GM21723 (cell line): ENCODE measurements at regions not wholly inside any gene's neighbourhood (a gene's known extent, or its start where the extent isn't known, plus 50 kb on each side); places are given as distances from the start of the nearest gene placed in this dataset.
"Not testable (repeated sequence)": the region's sequence is repeated elsewhere in the genome, so short reads cannot be mapped to it uniquely, and the experiment has no call there.

ENCODE experiments used
- ATAC-seq: cut with Tn5 transposase; IDR thresholded peaks from one replicate; pipeline ENCODE4 v1.9.1; 2021; ENCODE audit warnings: mild to moderate bottlenecking, moderate library complexity; ENCODE audit not compliant: unreplicated experiment

DNA sequence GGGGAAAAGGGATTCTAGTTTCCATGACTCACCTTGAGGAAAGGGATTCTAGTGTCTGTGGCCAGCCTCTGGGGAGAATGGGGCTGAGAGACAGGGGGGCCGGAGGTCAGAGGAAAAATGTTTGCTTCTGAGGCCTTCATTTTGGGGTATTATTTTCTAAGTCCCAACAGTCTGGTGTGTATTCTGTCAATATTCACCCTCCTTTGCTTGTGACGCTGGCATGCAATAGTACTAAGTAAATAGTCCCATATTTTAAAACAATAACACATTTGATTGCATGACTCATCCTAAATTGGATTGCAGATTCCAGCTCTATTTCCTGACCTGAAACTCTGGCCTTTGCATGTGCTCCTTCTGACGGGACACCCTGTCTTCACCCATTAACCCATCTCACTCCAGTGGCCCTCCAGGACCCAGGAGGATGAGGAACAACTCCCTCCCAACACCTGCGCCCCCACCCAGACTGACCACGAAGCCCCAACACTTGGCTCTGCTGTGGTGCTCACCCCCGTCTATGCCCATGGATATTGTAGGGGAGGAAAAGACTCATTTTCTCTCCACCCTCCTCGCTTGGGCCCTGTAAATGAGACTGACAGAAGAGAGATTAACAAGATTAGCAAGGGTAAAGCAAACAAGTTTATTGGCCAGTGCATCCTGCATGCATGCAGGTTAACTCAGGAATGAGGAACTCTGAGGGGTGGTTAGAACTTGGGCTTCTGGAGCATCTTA is 495.6 kb upstream of the KLF6 start:
- ATAC-seq: no peak

DNA sequence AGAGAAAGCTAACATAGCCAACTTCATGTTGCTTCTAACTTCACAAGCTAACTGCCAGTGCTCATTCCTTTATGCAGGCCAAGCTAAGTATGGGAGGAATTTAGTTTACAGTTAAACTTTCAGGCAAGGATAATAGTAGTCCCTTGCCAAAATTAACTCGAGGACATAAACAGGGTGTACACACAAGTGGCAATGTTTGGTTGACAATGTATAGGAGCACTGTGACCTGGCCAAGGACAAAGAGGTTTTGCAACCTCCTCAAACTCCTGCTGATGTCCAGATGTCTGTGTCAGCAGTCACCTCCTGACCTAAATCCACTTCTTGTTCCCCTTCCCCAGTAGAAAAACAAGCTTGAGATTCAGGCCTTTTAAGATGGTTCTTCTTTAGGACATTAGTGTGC is 494.6 kb upstream of the KLF6 start:
- no peak for ATAC-seq

DNA sequence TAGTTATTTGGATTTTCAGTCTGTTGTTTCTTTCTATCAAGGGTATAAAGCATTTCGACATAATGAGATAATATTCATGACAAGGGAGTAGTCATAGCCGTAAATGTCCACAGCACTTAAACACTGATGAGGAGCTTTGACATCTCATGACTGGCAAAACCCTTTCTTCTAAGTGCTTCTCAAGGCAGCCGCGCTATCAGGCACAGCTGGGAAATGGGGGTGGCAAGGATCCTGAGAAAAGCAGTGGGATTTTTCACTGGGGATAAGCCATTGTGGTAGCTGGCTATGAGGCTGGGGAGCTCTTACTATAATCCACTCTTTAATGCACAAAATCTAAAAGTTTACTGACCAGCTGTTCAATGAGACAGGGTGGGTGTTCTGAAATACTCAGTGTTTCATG is 493.2 kb upstream of the KLF6 start:
- ATAC-seq: no peak

DNA sequence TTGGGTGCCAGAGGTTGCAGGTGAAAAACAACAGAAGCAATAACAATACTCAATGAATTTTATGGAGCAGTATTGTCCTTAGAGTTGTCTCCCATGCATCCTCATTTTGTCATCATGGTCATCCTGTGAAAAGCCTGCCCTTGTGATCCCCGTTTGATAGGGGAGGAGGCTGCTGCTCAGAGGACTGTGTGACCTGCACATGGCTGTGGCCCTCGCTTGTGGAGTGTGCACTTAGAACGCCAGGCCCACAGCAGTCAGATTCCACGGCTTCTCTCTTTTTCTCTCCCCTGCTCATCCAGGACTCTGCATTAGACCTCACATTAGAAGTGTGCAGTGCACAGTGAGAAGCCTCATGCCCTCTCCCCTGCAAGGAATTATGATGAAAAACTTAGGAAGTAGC is 491.1 kb upstream of the KLF6 start:
- no peak for ATAC-seq

DNA sequence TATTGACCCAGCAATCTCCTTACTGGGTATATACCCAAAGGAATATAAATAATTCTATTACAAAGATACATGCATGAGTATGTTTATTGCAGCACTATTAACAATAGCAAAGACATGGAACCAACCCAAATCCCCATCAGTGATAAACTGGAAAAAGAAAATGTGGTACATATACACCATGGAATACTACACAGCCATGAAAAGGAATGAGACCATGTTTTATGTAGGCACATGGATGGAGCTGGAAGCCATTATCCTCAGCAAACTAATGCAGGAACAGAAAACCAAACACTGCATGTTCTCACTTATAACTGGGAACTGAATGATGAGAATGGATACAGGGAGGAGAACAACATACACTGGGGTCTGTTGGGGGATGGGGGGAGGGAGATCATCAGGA is 489.7 kb upstream of the KLF6 start:
- ATAC-seq: not testable (repeated sequence)

DNA sequence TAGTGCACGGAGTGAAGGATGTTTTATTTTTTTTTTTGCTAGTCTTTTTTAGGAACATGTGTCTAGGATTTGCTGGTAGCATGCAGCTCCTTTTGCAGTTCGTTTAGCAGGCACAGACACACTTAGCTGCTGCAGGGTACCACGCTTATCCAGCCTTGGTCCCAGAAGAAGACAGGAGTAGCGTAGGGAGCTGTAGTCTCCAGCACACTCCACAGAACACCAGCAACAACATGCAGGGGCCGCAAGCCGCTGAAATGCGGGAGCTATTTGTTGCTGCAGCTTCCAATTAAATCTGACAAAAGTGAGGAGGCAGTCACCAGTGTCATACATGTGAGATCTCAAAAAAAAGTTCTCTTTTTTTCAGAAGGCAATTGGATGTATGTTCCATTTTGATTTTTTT is 486.2 kb upstream of the KLF6 start:
- ATAC-seq: no peak

DNA sequence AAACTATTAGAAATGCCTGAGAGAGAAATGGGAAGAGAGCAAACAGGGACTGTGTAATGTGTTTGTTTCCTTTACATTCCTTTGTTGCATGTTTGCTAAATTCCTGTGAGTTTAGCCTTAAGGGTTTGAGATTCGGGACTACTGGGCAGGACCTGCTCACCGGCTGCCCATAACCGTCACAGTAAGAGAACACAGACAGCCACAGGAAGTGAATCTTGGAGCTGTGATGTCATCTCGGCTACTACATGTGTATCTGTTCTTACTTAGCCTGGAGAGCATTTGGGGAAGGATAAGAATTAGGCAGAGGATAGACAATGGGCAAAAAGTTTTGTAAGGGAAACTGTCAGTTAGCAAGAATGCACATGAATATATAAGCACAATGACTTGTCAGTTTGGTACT is 485.1 kb upstream of the KLF6 start:
- ATAC-seq: no peak

DNA sequence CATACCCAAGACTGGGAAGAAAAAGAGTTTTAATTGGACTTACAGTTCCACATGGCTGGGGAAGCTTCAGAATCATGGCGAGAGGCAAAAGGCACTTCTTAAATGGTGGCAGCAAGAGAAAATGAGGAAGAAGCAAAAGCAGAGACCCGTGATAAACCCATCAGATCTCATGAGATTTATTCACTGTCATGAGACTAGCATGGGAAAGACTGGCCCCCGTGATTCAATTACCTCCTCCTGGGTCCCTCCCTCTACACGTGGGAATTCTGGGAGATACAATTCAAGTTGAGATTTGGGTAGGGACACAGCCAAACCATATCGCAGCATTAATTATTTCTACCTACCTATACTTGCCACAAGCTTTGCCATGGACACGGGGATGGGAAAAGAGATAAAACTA is 483.5 kb upstream of the KLF6 start:
- not testable (repeated sequence) for ATAC-seq

DNA sequence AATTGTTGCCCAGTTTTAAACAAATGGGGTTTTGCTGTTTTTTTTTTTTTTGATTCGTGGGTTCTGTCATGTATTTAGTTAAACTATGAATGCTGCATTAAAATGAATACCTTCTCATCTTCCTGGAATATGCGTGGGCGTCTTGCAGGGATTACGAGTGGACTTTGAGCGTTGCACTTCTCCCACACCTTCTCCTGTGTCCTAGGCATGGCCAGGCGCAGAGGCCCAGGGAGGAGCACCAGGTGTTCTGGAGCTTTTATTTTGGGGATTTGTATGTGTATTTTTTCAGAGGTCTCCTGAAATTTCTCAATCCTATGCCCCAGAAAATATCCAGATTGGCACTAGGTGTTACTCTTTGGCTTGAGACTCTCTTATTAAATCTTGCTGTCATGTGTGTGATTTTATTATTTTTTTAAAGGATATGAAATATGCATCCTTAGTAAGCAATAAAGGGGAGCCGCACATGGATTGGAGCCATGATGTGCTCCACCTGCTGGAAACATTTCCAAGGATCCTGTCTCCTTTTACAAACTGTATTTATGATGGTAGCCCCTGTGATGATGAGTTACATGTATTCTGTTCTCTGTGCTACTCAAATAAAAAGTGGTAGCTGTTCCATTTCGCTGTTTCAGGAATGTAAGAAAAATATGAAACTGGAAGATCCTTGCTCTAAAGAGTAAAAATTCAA is 482.2 kb upstream of the KLF6 start:
- no peak for ATAC-seq

DNA sequence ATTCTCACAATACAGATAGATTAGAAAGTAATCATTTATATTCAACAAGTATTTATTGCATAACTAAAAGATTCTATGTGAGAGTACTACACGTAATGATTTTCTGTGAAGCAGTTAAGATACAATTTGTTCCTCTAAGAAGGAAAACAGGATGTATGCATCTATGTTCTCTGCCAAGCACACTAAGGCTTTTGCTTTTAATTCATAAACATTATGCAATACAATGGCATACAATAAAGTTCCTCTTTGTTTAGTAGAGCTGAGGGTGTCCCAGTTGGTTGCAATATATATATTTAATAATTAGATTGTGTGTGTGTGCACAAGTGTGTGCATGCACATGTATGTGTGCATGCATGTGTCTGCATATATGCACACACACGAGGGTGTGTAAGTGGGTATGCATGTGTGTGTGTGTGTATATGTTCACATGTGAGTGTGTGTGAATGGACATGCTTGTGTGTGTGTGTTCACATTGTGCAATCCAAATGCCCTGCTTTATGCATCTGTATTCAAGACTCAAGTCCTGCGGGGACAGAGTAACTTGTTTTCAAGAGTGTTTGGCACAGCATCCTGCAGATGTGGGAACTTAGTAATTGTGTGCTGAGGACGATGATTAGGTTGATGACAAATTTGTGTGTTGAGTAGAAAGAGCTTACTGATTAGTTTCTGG is 481.5 kb upstream of the KLF6 start:
- ATAC-seq: no peak

DNA sequence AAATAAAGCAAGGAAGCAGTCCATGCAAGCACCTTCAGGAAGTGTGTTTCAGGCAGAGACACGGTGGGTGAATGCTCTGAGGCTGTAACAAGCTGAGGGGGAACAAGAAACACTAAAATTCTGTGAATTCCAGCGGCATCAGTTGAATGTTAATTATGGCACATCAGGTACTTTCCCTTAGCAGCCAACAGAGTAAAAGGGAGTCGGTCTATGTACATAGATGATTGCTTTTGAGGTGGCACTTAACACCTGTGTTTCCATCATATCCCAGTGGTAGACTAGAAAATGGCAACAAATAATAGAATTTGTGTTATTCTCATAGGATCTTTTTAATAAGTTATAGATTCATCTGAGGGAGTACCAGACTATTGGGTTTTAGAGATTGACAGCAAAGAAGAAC is 481.0 kb upstream of the KLF6 start:
- no peak for ATAC-seq

DNA sequence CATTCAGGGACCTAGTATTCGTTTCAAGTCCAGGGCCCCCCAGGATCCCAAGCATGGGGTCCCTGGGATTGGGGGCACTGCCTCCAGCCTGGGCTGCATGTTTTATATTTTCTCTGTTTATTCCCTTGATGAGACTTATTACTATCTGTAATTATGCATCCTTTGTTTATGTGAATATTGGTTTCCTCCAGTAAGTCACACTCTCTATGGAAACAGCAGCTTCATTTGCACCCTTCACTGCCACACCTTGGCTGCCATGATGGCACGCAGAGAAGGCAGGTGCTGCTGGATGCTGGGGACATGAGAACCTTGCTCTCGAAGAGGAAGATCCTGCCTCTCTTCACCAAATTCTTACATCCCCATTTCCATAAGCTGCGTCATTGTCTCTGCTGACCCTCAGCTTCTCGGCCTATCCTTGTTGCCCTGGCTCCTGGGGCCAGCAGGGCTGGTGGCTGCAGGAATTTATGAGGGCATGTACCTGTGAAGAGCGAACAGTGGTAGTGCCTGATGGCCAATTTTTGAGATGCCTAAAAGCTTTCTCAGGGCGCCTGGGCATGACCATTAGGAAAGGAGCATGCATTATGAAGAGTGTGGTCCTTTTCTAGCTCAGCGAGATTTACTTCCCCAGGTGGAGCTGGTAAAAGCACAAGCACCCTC is 479.3 kb upstream of the KLF6 start:
- ATAC-seq: no peak

DNA sequence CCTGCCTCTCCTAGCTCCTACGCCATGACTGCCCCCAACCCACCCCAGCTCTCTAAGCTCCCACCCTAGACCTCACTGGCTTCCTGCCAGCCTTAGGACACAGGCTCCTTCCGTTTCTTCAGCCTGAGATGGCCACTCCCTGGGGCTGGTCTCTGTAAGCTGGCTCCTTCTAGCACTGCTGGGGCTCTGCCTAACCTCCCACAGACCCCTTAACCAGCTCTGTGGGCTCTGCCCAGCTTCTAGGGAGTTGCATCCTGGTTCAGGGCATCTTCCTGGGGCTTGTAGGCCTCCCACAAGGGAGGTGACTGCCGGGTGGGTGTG is 478.6 kb upstream of the KLF6 start:
- ATAC-seq: no peak

DNA sequence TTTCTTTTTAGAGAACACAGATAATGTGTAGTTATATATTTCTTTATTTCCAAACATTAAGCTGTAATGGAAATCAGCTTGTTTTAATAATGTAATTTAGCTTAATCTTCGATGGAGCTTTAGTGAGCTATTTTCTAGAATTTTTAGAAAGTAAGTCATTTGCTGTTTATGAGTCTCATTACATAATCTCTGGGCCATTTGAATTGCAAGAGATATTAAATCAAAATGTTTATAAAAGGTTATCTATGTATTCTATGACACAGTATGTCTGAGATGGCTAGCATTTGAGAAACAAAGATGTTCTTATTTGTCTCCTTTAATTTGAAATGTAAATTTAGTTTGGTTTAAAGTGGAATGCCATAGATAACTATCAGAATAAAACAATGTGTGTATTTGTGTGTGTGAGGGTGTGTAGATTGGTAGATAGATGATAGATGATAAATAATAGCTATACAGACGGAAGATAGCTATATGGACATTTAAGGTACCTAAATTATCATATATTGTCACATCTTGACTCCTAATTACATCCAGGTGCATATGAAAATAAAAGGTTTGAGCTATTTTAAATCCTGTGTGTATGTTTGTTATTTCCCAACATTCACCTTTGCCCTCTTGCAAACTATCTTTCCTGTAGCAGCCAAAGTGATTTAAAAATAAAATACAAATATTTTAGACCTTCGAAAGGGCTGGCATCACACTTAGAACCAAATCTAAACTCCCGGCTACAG is 478.0 kb upstream of the KLF6 start:
- no peak for ATAC-seq

DNA sequence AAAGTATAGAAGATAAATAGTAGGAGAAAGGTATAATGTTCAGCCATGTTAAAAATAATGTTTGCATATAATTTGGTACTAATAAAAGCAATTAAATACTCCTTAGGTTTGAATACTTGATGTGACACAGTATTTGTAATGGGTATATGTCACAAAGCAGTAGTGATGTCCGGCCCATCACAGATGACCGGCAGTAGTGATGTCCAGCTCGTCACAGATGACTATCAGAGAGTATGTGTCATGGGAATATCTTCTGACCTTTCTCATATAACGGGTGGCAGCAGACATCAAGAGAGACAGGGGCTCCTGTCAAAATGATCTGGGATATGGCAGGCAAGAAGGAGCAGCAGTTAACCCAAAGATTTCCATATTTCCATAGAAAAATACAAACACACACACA is 477.4 kb upstream of the KLF6 start:
- ATAC-seq: no peak

DNA sequence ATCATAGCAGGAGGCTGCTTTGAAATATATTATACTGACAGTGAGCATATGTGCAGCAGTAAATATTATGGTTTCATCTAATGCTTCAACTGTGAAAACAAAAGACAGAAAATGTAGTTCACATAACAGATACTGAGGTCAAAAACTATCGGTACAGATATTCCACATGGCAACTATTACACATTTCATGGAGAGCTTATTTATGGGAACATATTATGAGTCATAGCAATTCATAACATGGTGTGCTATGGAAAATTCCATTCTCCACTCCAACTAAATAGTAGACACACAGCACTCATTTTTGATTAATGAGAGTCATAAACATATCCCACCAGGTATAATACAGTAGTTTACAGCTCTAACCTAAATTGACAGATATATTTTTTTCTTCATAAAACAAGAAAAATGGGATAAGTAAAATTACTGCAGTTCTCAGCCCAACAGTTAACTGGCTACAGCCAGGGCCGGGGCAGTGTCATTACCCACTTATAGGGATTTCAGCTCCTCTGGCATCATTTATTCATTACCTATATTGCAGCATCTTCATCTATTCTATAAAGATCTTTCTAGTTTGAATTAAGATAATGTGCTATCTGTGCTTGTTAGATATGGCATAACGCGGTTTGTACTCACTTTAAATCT is 475.6 kb upstream of the KLF6 start:
- no peak for ATAC-seq

DNA sequence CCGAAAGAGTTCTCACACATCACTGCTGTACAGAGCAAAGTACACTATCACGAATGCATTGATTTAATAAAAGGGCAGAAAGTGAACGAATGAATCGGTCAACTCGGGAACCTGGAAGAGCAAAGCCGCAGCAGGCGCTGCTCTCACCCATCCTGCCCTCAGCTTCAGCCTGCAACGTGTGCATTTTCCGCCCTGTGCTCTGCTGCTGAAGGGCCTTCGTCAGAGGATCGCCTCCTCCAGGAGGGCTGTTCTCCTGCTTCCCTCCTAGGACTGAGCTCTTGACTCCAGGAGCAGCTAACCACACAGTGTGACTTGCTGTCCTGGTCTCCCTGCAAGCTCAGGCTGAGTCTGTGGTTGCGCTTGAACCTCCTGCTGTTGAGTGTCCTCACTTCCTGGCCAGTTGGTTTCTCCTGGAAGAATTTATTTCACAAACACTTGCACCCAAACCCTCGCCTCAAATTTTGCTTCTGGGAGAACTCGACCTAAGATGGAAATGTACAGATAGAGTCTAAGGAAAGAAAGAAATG is 473.0 kb upstream of the KLF6 start:
- ATAC-seq: no peak

DNA sequence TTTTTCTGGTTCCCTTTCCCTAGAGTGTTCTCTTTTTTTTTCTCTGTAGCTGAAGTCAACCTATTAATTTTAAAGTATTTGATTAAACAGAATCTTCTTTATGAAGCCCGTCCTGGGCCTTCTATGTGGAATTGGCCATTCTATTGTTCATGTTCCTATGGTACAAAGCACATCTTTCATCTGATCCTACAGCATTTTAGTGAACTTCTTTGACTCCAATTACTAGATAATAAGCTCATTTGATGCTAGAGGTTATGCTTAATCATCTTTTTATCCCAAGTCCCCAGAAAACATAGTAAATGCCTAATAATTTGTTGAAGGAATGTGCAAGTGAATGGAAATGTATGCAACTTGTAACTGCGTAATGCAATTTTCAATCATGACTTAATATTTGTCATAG is 472.0 kb upstream of the KLF6 start:
- no peak for ATAC-seq

DNA sequence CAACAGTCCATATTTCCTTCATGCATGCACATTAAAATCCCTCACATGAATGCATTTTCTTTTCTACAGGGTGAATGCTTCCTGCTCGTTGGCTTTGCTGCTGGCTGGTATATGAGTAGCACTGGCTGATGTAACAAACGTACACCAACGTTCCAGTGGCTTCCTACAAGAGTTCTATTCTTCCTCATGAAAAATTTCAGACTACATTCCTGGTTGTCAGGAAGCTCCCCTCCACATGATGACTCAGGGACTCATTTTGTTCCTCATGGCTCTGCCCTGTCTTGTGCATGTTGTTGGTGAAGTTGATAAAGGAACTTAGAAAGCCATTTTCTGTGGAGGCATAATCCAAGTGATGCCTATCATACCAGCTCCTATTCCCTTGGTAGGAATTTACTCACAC is 470.7 kb upstream of the KLF6 start:
- ATAC-seq: no peak
